ENCODE measurements at regions not wholly inside any gene's neighbourhood (a gene's known extent, or its start where the extent isn't known, plus 50 kb on each side); places are given as distances from the start of the nearest gene placed in this dataset.
"Not testable (repeated sequence)": the region's sequence is repeated elsewhere in the genome, so short reads cannot be mapped to it uniquely, and the experiment has no call there.

DNA sequence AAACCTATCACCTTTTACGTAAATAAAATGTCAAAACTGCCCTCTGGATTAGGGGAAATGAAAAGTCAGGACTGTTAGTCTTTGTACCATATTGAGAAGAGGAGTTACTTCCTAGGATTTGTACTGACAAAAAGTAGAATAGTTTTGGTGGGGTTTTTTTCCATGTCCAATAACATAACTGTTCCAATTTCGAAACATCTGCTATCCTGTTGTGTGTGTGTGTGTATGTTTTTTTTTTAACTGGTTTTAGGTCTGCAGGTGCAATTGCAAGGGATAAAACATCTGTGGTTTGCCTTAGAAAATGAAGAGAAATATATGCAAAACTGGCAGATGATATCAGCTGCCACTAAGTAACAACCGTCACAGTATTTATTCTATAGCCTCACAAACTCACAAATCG is 506.8 kb downstream of the NFIB start:
- 91 to 96% methylated on average over 4 of the region's 4 CpGs for WGBS, 2 donors
- no peak for TF ChIP-seq POLR2A (IDR thresholded peaks at IDR 0.05)
- TF ChIP-seq, protein P1, sequence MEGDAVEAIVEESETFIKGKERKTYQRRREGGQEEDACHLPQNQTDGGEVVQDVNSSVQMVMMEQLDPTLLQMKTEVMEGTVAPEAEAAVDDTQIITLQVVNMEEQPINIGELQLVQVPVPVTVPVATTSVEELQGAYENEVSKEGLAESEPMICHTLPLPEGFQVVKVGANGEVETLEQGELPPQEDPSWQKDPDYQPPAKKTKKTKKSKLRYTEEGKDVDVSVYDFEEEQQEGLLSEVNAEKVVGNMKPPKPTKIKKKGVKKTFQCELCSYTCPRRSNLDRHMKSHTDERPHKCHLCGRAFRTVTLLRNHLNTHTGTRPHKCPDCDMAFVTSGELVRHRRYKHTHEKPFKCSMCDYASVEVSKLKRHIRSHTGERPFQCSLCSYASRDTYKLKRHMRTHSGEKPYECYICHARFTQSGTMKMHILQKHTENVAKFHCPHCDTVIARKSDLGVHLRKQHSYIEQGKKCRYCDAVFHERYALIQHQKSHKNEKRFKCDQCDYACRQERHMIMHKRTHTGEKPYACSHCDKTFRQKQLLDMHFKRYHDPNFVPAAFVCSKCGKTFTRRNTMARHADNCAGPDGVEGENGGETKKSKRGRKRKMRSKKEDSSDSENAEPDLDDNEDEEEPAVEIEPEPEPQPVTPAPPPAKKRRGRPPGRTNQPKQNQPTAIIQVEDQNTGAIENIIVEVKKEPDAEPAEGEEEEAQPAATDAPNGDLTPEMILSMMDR (IDR thresholded peaks at IDR 0.05), result no peak
- Histone ChIP-seq H3K36me3 (no peaks in the 10 kb centered on the region), H3K4me3 (replicated peaks in 1 of 3) (no peak overlapping the region), H3K27me3 (no peaks in the 10 kb centered on the region), H3K9me3 (no peaks in the 10 kb centered on the region), H3K4me1 (no peaks in the 10 kb centered on the region), H3K27ac (no peak overlapping the region)
- intact Hi-C loops (cut with DNase I), result no loop called here
- no peak for DNase-seq

DNA sequence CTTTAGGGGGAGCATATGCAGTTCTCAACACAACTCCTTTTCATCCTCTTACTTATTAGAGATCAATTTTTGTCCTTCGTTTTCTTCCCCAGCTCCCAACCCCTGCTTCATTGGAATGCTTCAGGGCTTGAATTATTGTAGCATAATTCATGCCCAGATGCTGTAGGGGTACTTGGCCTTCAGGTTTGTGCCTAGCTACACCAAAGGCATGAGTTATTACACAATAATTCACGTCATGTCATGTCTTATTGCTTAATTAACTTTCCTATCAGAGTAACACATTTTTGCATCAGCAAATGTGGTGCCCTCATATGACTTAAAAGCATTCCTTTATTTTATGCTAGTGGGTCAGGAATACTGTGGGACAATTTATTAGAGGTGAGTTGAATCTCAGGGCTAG is 507.2 kb downstream of the NFIB start:
- H3K36me3 ChIP-seq, result no peaks in the 10 kb centered on the region
- intact Hi-C loops (cut with DNase I), result no loop called here
- H3K9me3 ChIP-seq, result no peaks in the 10 kb centered on the region
- H3K4me1 ChIP-seq, result no peaks in the 10 kb centered on the region
- WGBS, 2 donors, result 92 to 93% methylated on average over 2 of the region's 2 CpGs
- H3K27me3 ChIP-seq, result no peaks in the 10 kb centered on the region
- no peak for TF ChIP-seq POLR2A (IDR thresholded peaks at IDR 0.05)
- TF ChIP-seq, protein P1 (IDR thresholded peaks at IDR 0.05), result no peak
- no peak overlapping the region for H3K4me3 ChIP-seq (replicated peaks in 1 of 3)
- H3K27ac ChIP-seq, result no peak overlapping the region
- no peak for DNase-seq

DNA sequence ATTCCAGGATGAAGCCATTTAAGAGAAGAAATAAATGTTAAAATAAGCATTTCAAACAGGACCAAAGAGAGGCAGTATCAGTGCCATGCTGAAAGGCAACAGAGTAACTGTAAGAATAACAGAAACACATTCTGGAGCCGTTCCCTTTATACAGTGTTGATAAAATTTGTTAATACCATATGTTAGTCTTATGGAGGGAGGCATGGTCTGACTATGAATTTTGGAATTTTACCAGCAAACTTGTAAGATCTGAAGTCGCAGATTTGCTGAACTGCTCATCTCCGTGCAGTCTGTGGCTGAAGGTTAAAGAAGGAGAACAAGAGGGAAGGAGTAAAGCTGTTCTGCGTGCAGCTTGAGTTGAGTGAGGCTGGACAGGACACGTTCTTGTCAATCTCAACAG is 508.4 kb downstream of the NFIB start:
- no peak for DNase-seq
- no peaks in the 10 kb centered on the region for H3K4me1 ChIP-seq
- no peak overlapping the region for H3K27ac ChIP-seq
- H3K36me3 ChIP-seq, result no peaks in the 10 kb centered on the region
- no peaks in the 10 kb centered on the region for H3K27me3 ChIP-seq
- intact Hi-C loops (cut with DNase I), result no loop called here
- no peaks in the 10 kb centered on the region for H3K9me3 ChIP-seq
- TF ChIP-seq, protein P1 (IDR thresholded peaks at IDR 0.05), result no peak
- TF ChIP-seq POLR2A (IDR thresholded peaks at IDR 0.05), result no peak
- no peak overlapping the region for H3K4me3 ChIP-seq (replicated peaks in 1 of 3)
- WGBS, 2 donors, result 68 to 90% methylated on average over 5 of the region's 5 CpGs

DNA sequence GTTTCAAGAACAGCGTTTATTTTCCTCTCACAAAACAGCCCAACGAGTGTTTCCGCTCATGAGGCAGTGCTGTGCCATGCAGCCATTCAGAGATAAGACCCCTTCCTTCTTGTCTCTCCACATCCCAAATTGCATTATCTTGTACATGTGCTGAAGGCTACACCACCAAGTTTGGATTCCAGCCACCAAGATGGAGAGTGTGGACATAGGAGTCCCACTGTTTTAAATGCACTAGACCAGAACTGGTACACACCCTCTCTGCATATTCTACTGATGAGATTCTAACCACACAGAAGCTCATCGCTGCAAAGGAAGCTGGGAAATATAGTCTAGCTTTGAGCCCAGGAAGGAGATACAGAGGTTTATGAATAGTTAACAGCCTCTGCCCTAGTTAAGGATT is 509.4 kb downstream of the NFIB start:
- 73 to 93% methylated on average over 4 of the region's 4 CpGs for WGBS, 2 donors
- Histone ChIP-seq H3K9me3 (no peaks in the 10 kb centered on the region), H3K36me3 (no peaks in the 10 kb centered on the region), H3K27me3 (no peaks in the 10 kb centered on the region), H3K27ac (no peak overlapping the region), H3K4me1 (no peaks in the 10 kb centered on the region), H3K4me3 (replicated peaks in 1 of 3) (no peak overlapping the region)
- intact Hi-C loops (cut with DNase I), result no loop called here
- DNase-seq, result no peak
- no peak for TF ChIP-seq POLR2A (IDR thresholded peaks at IDR 0.05)
- TF ChIP-seq, protein P1 (IDR thresholded peaks at IDR 0.05), result no peak

DNA sequence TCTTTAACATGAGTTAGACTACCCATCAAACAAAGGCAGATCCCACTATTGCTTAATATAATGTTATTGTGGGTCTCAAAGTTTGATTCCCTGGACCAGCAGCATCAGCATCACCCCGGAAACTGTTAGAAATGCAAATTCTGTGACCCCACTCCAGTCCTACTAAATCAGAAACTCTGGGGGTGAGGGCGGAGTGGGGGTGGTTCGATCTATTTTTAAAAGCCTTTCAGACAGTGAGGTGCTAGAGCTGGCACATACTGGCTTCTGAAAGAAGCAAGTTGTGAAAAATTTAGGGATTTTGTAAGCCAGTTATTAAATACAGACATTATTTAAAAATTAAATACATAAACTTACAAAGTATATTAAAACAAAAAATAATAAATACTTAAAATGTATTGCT is 513.2 kb downstream of the NFIB start:
- H3K36me3 ChIP-seq, result no peaks in the 10 kb centered on the region
- intact Hi-C loops (cut with DNase I), result no loop called here
- 78 to 86% methylated on average over 3 of the region's 3 CpGs for WGBS, 2 donors
- H3K27ac ChIP-seq, result no peak overlapping the region
- H3K9me3 ChIP-seq, result no peaks in the 10 kb centered on the region
- no peak for DNase-seq
- no peaks in the 10 kb centered on the region for H3K27me3 ChIP-seq
- TF ChIP-seq, protein P1 (IDR thresholded peaks at IDR 0.05), result no peak
- TF ChIP-seq POLR2A (IDR thresholded peaks at IDR 0.05), result no peak
- no peaks in the 10 kb centered on the region for H3K4me1 ChIP-seq
- no peak overlapping the region for H3K4me3 ChIP-seq (replicated peaks in 1 of 3)

DNA sequence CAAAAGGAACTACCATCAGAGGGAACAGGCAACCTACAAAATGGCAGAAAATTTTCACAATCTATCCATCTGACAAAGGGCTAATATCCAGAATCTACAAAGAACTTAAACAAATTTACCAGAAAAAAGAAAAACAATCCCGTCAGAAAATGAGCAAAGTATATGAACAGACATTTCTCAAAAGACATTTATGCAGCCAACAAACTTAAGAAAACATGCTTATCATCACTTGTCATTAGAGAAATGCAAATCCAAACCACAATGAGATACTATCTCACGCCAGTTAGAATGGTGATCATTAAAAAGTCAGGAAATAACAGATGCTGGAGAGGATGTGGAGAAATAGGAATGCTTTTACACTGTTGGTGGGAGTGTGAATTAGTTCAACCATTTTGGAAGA is 516.2 kb downstream of the NFIB start:
- 87 to 90% methylated on average over 2 of the region's 2 CpGs for WGBS, 2 donors
- intact Hi-C loops (cut with DNase I); H3K27ac ChIP-seq; H3K4me3 ChIP-seq (replicated peaks in 1 of 3); H3K36me3 ChIP-seq; H3K4me1 ChIP-seq; H3K9me3 ChIP-seq; DNase-seq; H3K27me3 ChIP-seq: not testable (repeated sequence)

Data from thyroid gland (tissue), 4 donors.